ENCODE measurements at regions not wholly inside any gene's neighbourhood (a gene's known extent, or its start where the extent isn't known, plus 50 kb on each side); places are given as distances from the start of the nearest gene placed in this dataset.

GRCh38 chr6:19552076-19552475 lies 285.1 kb upstream of the ID4 start:
- TF ChIP-seq GATA2 (IDR thresholded peaks at IDR 0.05; ENCODE audit: low read depth, low read length) (no peak), GATA3 (IDR thresholded peaks at IDR 0.05; ENCODE audit: low read depth, low read length) (no peak)
